ENCODE measurements at regions not wholly inside any gene's neighbourhood (a gene's known extent, or its start where the extent isn't known, plus 50 kb on each side); places are given as distances from the start of the nearest gene placed in this dataset.
"Not testable (repeated sequence)": the region's sequence is repeated elsewhere in the genome, so short reads cannot be mapped to it uniquely, and the experiment has no call there.

GRCh38 chr7:65519751-65520150 is 146.1 kb downstream of the ZNF92 start:
- not testable (repeated sequence) for DNase-seq

- not testable (repeated sequence) for DNase-seq
Observed at GRCh38 chr7:65545465-65546161, 172.0 kb downstream of the ZNF92 start.

GRCh38 chr7:65549589-65550443 is 176.2 kb downstream of the ZNF92 start:
- DNase-seq: not testable (repeated sequence)

- not testable (repeated sequence) for DNase-seq
Observed at GRCh38 chr7:65550444-65550809, 176.8 kb downstream of the ZNF92 start.

- not testable (repeated sequence) for DNase-seq
Observed at GRCh38 chr7:65551042-65551441, 177.4 kb downstream of the ZNF92 start.

- not testable (repeated sequence) for DNase-seq
Observed at GRCh38 chr7:65554553-65555476, 181.2 kb downstream of the ZNF92 start.

GRCh38 chr7:65558584-65558983 is 184.9 kb downstream of the ZNF92 start:
- not testable (repeated sequence) for DNase-seq

- DNase-seq: not testable (repeated sequence)
Observed at GRCh38 chr7:65561786-65562372, 188.2 kb downstream of the ZNF92 start.

GRCh38 chr7:65562522-65562921 is 188.9 kb downstream of the ZNF92 start:
- DNase-seq: not testable (repeated sequence)

GRCh38 chr7:65563333-65563732 is 189.7 kb downstream of the ZNF92 start:
- not testable (repeated sequence) for DNase-seq

GRCh38 chr7:65568226-65568625 is 194.6 kb downstream of the ZNF92 start:
- DNase-seq: not testable (repeated sequence)

- DNase-seq: not testable (repeated sequence)
Observed at GRCh38 chr7:65570990-65571389, 197.3 kb downstream of the ZNF92 start.

- not testable (repeated sequence) for DNase-seq
Observed at GRCh38 chr7:65572581-65572980, 198.9 kb downstream of the ZNF92 start.

GRCh38 chr7:65576370-65576769 is 202.7 kb downstream of the ZNF92 start:
- DNase-seq: not testable (repeated sequence)

- not testable (repeated sequence) for DNase-seq
Observed at GRCh38 chr7:65582518-65583119, 209.0 kb downstream of the ZNF92 start.

GRCh38 chr7:65602495-65602894 is 228.8 kb downstream of the ZNF92 start:
- DNase-seq: not testable (repeated sequence)

- DNase-seq: no peak
Observed at GRCh38 chr7:65609131-65609530, 235.5 kb downstream of the ZNF92 start.

- DNase-seq: not testable (repeated sequence)
Observed at GRCh38 chr7:65613644-65614289, 240.1 kb downstream of the ZNF92 start.

GRCh38 chr7:65616111-65616510 is 242.5 kb downstream of the ZNF92 start:
- DNase-seq: not testable (repeated sequence)

GRCh38 chr7:65620216-65620615 is 246.6 kb downstream of the ZNF92 start:
- DNase-seq: not testable (repeated sequence)

GRCh38 chr7:65621580-65622201 is 248.0 kb downstream of the ZNF92 start:
- DNase-seq: peak; percentile 10

All from NCI-H526 treated with DMSO at 0.1 percent for 48 hours (cell line).